ENCODE measurements at regions not wholly inside any gene's neighbourhood (a gene's known extent, or its start where the extent isn't known, plus 50 kb on each side); places are given as distances from the start of the nearest gene placed in this dataset.

GRCh38 chr2:238727585-238728329 is 120.1 kb upstream of the TWIST2 start:
- DNase-seq = no peak

- no peak for DNase-seq
Observed at GRCh38 chr2:238728330-238729260, 119.3 kb upstream of the TWIST2 start.

- DNase-seq = no peak
Observed at GRCh38 chr2:238729261-238729935, 118.5 kb upstream of the TWIST2 start.

- DNase-seq = no peak
Observed at GRCh38 chr2:238730001-238730669, 117.8 kb upstream of the TWIST2 start.

GRCh38 chr2:238730881-238731280 is 117.0 kb upstream of the TWIST2 start:
- no peak for DNase-seq

GRCh38 chr2:238731961-238732360 is 115.9 kb upstream of the TWIST2 start:
- DNase-seq = no peak

- DNase-seq = no peak
Observed at GRCh38 chr2:238738917-238739316, 109.0 kb upstream of the TWIST2 start.

GRCh38 chr2:238739668-238740067 is 108.2 kb upstream of the TWIST2 start:
- DNase-seq = no peak

GRCh38 chr2:238741277-238741676 is 106.6 kb upstream of the TWIST2 start:
- no peak for DNase-seq

GRCh38 chr2:238742066-238742465 is 105.8 kb upstream of the TWIST2 start:
- no peak for DNase-seq

- DNase-seq = no peak
Observed at GRCh38 chr2:238742664-238743063, 105.2 kb upstream of the TWIST2 start.

- DNase-seq = no peak
Observed at GRCh38 chr2:238743243-238744065, 104.4 kb upstream of the TWIST2 start.

GRCh38 chr2:238744951-238745350 is 102.9 kb upstream of the TWIST2 start:
- DNase-seq = no peak

- DNase-seq = no peak
Observed at GRCh38 chr2:238745997-238746396, 101.9 kb upstream of the TWIST2 start.

GRCh38 chr2:238747114-238747513 is 100.8 kb upstream of the TWIST2 start:
- DNase-seq = no peak

- no peak for DNase-seq
Observed at GRCh38 chr2:238747557-238747956, 100.3 kb upstream of the TWIST2 start.

- no peak for DNase-seq
Observed at GRCh38 chr2:238750212-238750904, 97.5 kb upstream of the TWIST2 start.

- no peak for DNase-seq
Observed at GRCh38 chr2:238754259-238754658, 93.6 kb upstream of the TWIST2 start.

- DNase-seq = peak; percentile 26
Observed at GRCh38 chr2:238761868-238762267, 86.0 kb upstream of the TWIST2 start.

GRCh38 chr2:238763471-238763995 is 84.4 kb upstream of the TWIST2 start:
- DNase-seq = peak; percentile 27

GRCh38 chr2:238765590-238765989 is 82.3 kb upstream of the TWIST2 start:
- DNase-seq = no peak
